SJSA1 (cell line): ENCODE measurements at regions not wholly inside any gene's neighbourhood (a gene's known extent, or its start where the extent isn't known, plus 50 kb on each side); places are given as distances from the start of the nearest gene placed in this dataset.

Experiments
- DNase-seq, 2 experiments: peaks; one replicate each; pipeline ENCODE4 v3.0.0-alpha.2; 2015 to 2020; ENCODE audit warnings: low spot score in 2 of 2, low read depth in 1 of 2
- H3K27ac ChIP-seq: fragments of 250-450 bp; sonication (Bioruptor Pico); 2 replicates; pipeline ENCODE4 v1.5.1; 2020; ENCODE audit warnings: mild to moderate bottlenecking, moderate library complexity
- H3K27me3 ChIP-seq: fragments of 250-450 bp; sonication (Bioruptor Pico); replicated peaks from 2 replicates; pipeline ENCODE4 v1.5.1; 2020; ENCODE audit warnings: mild to moderate bottlenecking, moderate library complexity
- H3K36me3 ChIP-seq: fragments of 250-450 bp; sonication (Bioruptor Pico); 2 replicates; pipeline ENCODE4 v1.5.1; 2020; ENCODE audit warnings: mild to moderate bottlenecking
- H3K4me1 ChIP-seq: fragments of 250-450 bp; sonication (Bioruptor Pico); replicated peaks from 2 replicates; pipeline ENCODE4 v1.6.1; 2021; ENCODE audit warnings: mild to moderate bottlenecking
- H3K4me3 ChIP-seq: fragments of 250-450 bp; sonication (Bioruptor Pico); 2 replicates; pipeline ENCODE4 v1.5.1; 2020; ENCODE audit warnings: mild to moderate bottlenecking
- H3K9me3 ChIP-seq: fragments of 250-450 bp; sonication (Bioruptor Pico); replicated peaks from 2 replicates; pipeline ENCODE4 v1.5.1; 2020; ENCODE audit warnings: mild to moderate bottlenecking

DNA sequence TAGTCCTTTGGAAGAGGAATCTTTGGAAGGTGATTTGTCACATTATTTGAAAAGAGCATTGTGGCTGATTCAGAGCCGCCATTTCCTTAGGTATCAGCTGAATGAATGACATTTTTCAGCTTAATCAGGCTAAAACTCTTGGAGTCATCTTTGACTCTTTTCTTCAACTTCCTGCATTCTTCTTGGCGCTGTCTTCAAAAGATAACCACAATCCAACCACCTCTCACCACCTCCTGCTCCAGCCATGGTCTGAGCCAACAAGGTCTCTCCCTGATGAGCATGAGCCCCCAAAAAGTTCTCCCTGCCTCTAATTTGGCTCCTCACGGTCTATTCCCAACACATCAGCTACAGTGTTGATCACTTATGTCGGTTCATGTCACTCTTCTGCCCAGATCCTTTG, 297.6 kb upstream of the RUNX1 start:
- H3K36me3 ChIP-seq: no peaks in the 10 kb centered on the region
- DNase-seq: no peak
- H3K4me1 ChIP-seq: peaks cover 5% of the 10 kb centered on the region; the same call in 1 of the 2 replicates
- no peak overlapping the region for H3K4me3 ChIP-seq
- no peak overlapping the region for H3K27ac ChIP-seq
- H3K9me3 ChIP-seq: no peaks in the 10 kb centered on the region
- H3K27me3 ChIP-seq: no peaks in the 10 kb centered on the region

DNA sequence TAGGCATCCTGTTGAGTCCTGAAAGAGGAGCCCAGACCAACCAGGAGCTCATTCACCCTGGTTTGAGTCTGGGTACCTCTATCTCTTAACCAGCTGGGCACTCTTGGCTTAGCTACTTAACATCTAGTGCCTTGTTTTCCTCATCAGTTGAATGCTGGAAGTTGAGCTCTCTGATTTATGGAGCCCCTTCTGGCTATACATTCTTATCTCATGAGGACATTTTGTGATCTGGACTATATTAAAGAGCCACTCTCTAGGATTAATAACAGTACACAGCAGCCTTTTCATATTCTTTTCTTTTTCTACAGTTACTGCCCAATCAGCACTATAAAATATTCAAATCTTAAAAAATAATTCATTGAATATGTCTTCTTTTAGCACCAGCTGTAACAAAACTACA, 296.9 kb upstream of the RUNX1 start:
- no peak overlapping the region for H3K27ac ChIP-seq
- no peaks in the 10 kb centered on the region for H3K27me3 ChIP-seq
- no peaks in the 10 kb centered on the region for H3K36me3 ChIP-seq
- H3K9me3 ChIP-seq: no peaks in the 10 kb centered on the region
- no peak overlapping the region for H3K4me3 ChIP-seq
- no peak for DNase-seq
- peaks cover 5% of the 10 kb centered on the region; the same call in 1 of the 2 replicates for H3K4me1 ChIP-seq

DNA sequence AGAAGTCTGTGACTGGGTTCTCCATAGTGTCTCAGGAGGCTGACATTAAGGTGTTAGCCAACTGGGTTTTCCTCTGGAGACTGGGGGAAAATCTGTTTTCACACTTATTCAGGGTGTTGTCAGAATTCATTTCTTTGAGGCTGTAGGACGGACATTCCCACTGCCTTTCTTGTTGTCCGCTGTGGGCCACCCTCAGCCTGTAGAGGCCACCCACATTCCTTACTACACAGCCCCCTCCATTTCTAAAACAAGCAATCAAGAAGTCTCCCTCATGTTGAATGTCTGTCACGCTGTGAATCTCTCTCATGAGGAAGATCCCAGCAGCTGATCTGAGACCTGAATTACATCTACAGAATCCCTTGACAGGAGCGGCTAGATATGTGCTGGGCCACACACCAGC, 295.5 kb upstream of the RUNX1 start:
- no peaks in the 10 kb centered on the region for H3K27me3 ChIP-seq
- no peak overlapping the region for H3K27ac ChIP-seq
- H3K4me1 ChIP-seq: peaks cover 5% of the 10 kb centered on the region; the same call in 1 of the 2 replicates
- H3K36me3 ChIP-seq: no peaks in the 10 kb centered on the region
- no peak for DNase-seq
- H3K9me3 ChIP-seq: no peaks in the 10 kb centered on the region
- H3K4me3 ChIP-seq: no peak overlapping the region

DNA sequence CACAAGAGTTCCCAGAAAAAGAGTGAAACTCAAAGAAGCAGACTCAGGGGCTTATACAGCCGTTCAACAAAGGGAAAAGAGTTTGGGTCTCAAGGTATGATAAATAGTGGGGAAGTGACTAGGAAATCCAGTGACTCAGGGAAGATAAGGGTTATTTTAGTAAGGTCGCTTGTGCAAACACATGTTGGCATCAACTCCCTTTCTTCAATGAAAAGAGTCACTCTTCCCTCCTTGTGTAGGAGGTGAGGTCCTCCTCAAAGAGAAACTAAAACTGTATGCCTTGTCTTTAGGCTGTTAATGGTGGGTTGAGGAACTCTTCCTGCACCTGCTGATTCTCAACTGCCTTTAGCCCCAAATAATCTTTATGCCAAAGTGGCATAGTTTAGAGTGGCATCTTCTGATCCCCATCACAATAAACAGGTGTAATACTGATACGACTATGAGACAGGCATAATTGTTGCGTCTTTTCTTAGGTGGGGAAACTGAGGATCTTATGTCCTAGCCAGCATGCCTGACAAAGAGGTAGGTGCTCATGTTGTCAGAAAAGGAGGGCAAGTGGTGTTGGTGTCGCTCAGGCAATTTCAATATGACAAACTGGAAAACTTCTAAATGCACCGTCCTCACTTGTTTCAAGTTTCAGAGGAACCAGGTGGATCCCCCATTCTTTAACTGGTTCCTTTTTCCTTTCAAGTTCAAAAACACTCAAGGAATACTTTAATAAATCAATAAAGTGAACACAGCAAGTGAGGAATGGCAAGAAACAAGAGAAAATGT, 294.1 kb upstream of the RUNX1 start:
- Histone ChIP-seq H3K36me3 (no peaks in the 10 kb centered on the region), H3K4me3 (no peak overlapping the region), H3K27ac (no peak overlapping the region), H3K4me1 (no peaks in the 10 kb centered on the region), H3K9me3 (no peaks in the 10 kb centered on the region), H3K27me3 (no peaks in the 10 kb centered on the region)
- DNase-seq: no peak

DNA sequence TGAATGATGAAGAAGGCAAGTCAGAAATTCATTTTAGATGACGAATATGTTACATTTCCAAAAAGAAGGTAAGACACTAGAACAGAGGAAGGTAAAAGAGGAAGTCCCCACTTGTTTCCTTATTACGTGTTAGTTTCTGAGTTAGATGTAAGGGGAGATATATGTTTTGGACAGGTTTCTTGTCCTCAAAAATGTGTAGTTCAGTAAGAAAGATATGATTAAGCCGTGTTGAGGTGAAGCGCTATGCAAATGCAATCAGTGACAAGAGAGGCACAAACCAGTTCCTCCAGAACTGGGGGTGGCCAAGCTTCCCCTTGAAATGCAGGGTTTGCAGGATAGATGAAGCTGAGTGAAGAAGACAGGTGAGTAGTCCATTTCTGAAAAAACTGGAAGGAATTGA, 293.3 kb upstream of the RUNX1 start:
- no peak overlapping the region for H3K27ac ChIP-seq
- H3K4me3 ChIP-seq: no peak overlapping the region
- H3K36me3 ChIP-seq: no peaks in the 10 kb centered on the region
- no peaks in the 10 kb centered on the region for H3K9me3 ChIP-seq
- no peak for DNase-seq
- no peaks in the 10 kb centered on the region for H3K4me1 ChIP-seq
- no peaks in the 10 kb centered on the region for H3K27me3 ChIP-seq

DNA sequence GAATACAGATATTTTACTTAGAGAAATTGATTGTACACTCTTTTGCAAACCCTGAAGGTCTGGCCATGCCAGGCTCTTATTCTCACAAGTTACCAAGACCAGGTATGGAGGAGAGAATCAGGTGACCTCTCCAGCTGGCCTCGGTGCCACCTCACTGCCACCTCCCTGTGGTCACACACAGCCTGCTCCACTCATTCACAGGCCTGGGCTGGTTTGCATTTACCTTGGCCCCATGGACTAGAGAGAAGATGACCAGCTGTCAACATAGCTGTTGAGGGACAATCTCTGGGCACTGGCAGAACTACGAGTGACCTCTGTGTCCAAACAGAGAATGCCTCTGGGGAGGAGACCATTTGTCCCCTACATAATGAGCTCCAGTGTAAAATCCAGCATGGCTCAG, 291.2 kb upstream of the RUNX1 start:
- DNase-seq: no peak
- Histone ChIP-seq H3K4me3 (no peak overlapping the region), H3K36me3 (no peaks in the 10 kb centered on the region), H3K27ac (no peak overlapping the region), H3K9me3 (no peaks in the 10 kb centered on the region), H3K4me1 (no peaks in the 10 kb centered on the region), H3K27me3 (no peaks in the 10 kb centered on the region)

DNA sequence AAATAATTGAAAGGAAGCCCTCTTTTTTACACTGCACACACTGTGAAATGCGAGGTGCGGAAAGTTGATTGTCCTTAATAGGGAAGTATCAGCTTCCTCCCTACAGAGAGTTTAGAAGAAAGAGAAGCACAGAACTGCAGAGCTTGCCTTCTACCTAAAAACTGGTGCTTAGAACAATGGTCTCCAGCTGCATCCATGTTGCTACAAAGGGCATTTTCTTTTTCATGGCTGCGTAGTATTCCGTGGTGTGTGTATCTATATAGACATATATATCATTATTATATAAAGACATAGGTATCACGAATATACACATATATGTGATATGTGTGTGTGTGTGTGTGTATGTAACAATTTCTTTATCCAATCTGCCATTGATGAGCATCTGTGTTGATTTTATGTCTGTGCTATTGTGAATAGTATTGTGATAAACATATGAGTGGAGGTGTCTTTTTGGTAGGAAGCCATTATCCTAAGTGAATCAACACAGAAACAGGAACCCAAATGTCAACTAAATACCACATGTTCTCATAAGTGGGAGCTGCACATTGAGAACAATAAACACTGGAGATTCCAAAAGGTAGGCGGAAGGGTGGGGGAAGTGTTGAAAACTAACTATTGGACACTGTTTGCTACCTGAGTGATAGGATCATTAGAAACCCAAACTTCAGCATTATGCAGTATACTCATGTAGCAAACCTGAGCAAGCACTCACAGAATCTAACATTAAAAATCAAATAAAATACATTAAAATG, 290.0 kb upstream of the RUNX1 start:
- H3K27ac ChIP-seq: no peak overlapping the region
- no peaks in the 10 kb centered on the region for H3K4me1 ChIP-seq
- H3K4me3 ChIP-seq: no peak overlapping the region
- H3K27me3 ChIP-seq: no peaks in the 10 kb centered on the region
- H3K9me3 ChIP-seq: no peaks in the 10 kb centered on the region
- DNase-seq: no peak
- no peaks in the 10 kb centered on the region for H3K36me3 ChIP-seq

DNA sequence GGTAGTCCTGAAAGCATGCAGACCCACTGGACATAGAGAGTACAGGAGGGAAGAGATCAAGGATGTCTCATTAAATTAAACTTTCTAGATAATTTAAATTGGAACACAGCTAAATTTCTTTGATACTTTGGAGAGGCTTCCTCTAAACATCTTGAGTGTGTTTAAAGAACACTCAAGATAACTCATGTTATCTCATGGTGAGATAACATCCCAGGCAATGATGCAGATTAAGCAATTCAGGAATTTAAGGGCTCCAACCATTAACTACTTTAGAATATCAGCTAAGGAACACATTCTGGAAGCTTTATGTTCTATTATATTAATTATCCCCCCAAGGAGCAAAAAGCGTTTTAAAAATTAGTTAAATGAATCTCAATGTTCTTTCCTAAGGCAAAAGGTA, 289.2 kb upstream of the RUNX1 start:
- no peaks in the 10 kb centered on the region for H3K27me3 ChIP-seq
- H3K9me3 ChIP-seq: no peaks in the 10 kb centered on the region
- no peaks in the 10 kb centered on the region for H3K4me1 ChIP-seq
- DNase-seq: no peak
- H3K4me3 ChIP-seq: no peak overlapping the region
- no peaks in the 10 kb centered on the region for H3K36me3 ChIP-seq
- no peak overlapping the region for H3K27ac ChIP-seq

DNA sequence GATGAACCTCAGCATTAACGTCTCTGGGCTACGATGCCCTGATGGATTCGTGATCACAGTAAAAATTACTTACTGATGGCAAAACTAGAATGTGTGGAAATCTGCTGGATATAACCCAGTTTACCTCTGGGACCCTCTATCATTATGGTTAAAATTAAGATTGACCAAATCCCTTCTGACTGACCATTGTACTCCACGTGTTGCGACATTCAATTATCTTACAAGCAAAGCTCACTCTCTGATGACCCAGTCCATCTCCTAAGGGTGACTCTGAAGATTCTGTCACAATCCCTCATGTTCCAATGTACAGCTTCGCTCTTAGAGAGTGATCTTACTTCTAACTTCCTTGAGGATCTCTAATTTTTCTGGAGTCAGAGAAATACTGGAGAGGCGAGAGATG, 288.5 kb upstream of the RUNX1 start:
- Histone ChIP-seq H3K36me3 (no peaks in the 10 kb centered on the region), H3K4me1 (no peaks in the 10 kb centered on the region), H3K9me3 (no peaks in the 10 kb centered on the region), H3K27ac (no peak overlapping the region), H3K4me3 (no peak overlapping the region), H3K27me3 (no peaks in the 10 kb centered on the region)
- DNase-seq: no peak

DNA sequence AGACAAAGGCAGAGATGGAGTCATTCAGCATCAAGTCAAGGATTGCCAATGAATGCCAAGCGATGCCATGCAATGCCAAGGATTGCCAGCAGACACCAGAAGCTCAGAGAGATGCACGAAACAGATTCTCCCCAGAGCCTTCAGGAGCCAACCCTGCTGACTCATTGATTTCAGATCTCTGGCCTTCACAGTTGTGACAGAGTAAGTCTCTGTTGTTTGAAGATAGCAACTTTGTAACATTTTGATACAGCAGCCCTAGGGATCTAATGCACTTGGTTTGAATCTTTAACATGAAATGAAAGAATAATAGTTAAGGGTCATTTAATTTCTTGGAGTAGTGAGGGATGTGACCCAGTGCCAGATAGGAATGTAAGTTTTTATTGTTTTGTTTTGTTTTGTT, 287.4 kb upstream of the RUNX1 start:
- Histone ChIP-seq H3K4me3 (no peak overlapping the region), H3K4me1 (no peaks in the 10 kb centered on the region), H3K9me3 (no peaks in the 10 kb centered on the region), H3K27ac (no peak overlapping the region), H3K36me3 (no peaks in the 10 kb centered on the region), H3K27me3 (no peaks in the 10 kb centered on the region)
- no peak for DNase-seq

DNA sequence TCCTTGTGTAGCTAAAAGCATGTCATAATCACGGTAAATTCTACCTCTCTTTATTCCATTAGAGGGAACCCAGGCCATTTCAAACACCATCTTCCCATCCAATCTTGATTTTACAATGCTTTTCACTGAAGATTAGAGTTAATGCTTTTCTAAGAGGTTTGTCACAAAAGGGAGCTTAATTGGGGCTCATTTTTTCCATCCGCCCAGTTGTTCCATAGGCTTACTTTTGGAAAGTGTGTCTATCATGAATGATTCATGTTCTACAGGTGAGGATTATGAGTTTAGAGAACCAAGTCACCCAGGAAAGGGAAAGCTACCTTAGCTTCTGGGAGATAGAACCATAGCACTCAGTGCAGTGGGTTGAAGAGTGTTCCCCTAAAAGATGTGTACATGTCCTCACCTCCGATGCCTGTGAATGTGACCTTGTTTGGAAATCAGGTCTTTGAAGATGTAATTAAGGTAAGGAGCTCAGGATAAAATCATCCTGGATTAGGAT, 286.9 kb upstream of the RUNX1 start:
- Histone ChIP-seq H3K9me3 (no peaks in the 10 kb centered on the region), H3K4me3 (no peak overlapping the region), H3K36me3 (no peaks in the 10 kb centered on the region), H3K4me1 (no peaks in the 10 kb centered on the region), H3K27ac (no peak overlapping the region), H3K27me3 (no peaks in the 10 kb centered on the region)
- no peak for DNase-seq

DNA sequence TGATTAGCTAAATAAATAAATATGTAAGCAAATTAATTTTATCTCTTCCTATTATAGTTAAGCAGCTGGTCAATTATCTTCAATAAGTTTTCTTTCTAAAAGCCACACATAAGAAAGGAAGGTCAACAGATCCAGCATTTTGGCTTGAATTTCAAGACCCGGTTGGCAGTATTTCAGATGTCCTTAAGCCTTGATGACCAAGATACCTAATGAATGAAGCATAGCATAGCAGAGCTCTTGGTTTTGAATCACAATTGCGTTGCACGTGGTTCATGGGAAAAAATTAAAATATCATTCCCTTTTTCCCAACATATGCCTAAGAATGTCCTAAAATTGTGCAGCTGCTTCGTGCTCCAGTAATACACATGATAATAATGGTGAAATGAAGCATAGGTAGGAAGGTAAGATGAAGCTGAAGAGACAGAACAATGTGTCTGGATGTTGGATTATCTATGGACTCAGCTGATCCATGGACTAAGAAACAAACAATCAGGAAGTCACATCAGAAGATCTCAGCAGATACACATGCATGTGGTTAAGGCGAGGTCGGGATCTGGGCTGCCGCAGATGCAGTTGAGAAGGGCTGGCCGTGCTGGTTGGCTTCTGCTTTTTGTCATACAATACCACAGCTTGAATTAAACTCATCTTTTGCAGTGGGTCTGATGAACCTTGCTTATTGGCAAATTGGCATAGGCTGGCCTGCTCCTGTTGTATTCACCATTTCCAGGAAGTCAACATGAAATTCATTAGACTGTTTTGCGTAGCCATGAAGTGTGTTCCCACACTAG, 284.9 kb upstream of the RUNX1 start:
- Histone ChIP-seq H3K27ac (no peak overlapping the region), H3K9me3 (no peaks in the 10 kb centered on the region), H3K4me1 (no peaks in the 10 kb centered on the region), H3K27me3 (no peaks in the 10 kb centered on the region), H3K36me3 (no peaks in the 10 kb centered on the region), H3K4me3 (no peak overlapping the region)
- DNase-seq: no peak

DNA sequence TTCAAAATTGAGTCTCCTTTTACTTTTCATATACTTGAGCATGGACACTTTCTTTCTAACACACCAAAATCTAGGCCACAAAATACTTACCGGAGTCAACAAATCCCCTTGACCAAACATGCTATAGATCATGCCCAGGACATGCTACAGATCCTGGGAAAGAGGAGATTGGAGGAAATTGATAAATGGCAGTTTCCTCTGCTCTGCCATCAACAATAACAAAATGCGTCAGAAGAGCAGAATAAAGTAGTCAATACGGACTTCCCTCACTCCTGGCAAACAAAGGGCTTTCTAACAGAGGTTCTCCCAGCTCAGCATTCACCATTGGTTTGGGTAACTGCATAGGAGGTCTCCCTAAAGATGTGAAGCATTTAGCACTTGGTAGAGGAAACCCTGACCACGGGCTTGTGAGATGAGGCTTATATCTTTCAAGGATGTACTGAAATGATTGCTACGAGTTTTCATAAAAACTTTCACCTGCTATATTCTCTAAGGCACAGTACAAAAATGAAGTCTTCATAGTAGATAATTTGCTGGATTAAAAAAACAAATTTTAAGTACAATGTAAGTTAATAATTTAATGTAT, 283.8 kb upstream of the RUNX1 start:
- Histone ChIP-seq H3K36me3 (no peaks in the 10 kb centered on the region), H3K4me3 (no peak overlapping the region), H3K27me3 (no peaks in the 10 kb centered on the region), H3K9me3 (no peaks in the 10 kb centered on the region), H3K4me1 (no peaks in the 10 kb centered on the region), H3K27ac (no peak overlapping the region)
- no peak for DNase-seq
